Fibroblast of skin of right quadriceps (primary cell): ENCODE measurements at regions not wholly inside any gene's neighbourhood (a gene's known extent, or its start where the extent isn't known, plus 50 kb on each side); places are given as distances from the start of the nearest gene placed in this dataset.
"Not testable (repeated sequence)": the region's sequence is repeated elsewhere in the genome, so short reads cannot be mapped to it uniquely, and the experiment has no call there.

ENCODE experiments used
- DNase-seq: peaks from one replicate; pipeline ENCODE4 v3.0.0-alpha.2; 2013

DNA sequence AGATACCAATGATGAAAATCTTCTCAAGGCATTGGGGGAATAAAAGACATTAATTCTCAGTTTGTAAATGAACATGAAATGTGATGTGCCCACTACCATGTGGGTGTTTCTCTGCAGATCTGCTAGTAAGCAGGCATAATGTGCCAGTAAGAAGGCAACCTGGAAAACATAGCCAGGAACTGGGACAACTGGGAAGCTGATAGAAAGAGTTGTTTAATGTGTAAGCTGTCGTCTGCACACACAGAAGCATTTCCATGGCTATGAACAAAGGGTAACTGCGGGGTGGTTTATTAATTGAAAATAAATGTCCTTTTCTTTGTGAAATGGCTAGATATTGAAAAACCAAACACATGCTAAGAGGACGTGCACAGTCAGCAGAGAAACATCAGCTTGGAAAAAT is 52.0 kb downstream of the ZC3H11B start:
- no peak for DNase-seq

DNA sequence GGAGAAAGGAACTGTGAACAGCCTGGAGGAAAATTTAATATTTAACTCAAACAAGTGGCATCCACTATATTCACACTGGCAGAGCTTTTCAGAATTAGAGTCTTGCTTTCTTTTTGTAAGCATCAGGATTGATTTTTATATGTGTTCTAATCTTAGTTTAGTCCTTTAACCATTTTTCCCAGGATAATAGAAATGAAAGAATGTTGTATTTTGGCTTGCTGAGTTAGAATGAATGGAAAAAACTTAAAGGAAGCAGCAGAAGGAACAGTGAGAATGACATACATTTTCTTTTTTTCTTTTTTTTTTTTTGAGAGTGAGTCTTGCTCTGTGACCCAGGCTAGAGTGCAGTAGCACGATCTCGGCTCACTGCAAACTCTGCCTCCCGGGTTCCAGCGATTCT is 53.0 kb downstream of the ZC3H11B start:
- no peak for DNase-seq

DNA sequence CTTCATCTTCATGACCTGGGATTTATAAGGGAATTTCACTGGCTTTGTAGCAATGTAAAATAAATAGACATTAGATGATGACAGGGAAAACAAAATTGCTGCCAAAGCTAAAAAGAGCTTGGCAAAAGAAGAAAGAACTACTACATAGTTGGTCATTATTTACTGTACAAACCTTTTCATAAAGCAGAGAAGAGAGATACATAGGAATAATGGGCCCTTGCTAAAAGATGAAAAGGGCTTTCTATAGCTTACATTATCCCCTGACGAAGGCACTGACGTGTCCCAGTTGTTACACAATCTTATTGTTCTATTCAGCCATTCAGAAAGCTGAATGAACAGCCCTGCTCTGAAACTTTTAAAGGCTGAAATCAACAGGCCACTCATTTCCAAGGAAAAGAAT is 57.1 kb downstream of the ZC3H11B start:
- peak; percentile 54 for DNase-seq

DNA sequence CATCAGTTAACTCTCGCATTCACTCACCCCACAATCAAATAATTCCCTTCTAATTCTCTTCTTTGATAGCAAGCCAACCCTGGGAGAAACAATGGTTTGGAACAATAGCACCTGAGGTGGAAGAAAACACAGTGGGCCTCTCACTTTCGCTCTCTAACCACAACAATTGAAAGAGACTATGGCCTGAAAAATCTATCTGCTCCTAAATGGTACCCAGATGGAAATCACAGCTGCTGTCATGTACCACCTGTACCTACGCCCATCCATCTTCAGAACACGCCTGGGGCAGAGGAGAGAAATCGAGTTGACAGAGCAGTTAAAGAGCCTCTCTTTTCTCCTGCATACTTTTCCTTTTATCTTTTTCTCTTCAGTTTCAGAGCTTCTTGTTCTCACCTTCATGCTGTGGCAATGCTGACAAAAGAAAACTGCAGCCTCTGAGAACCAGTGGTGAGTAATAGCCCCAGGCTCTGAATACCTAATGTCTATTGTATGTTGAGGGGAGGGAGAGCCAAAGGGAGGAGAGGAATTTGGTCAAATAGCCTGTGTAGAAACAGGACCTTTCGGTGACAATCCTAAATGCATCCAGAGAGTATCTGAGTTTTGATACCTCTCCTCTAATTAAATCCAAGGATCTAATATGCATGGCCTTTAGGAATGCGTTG is 57.7 kb downstream of the ZC3H11B start:
- DNase-seq = peak; percentile 44

DNA sequence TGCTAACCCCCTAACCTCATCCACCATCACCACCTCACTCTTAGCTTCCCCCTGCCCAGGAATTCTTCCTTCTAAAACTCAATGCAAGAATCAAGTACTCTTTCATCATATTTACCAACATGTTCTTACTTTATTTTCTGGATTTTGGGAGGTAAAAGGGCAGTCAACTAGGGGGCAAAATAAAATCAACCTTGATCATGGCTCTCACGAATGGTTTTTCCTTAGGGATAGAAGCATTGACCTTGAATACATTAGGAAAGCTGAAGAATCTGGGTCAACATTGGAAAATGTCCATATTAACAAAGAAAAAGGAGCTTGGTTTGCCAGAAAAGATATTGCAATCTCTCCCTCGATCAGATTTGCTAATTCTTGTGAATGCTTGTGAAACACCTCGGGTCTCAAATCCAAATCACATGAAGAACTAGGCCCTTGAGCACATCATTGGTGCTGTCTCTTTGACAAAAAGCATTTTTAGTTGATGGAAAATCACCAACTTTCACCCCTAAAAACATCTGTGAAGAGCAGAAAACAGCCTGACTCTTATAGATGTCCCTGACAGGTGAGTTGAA is 58.9 kb downstream of the ZC3H11B start:
- no peak for DNase-seq

DNA sequence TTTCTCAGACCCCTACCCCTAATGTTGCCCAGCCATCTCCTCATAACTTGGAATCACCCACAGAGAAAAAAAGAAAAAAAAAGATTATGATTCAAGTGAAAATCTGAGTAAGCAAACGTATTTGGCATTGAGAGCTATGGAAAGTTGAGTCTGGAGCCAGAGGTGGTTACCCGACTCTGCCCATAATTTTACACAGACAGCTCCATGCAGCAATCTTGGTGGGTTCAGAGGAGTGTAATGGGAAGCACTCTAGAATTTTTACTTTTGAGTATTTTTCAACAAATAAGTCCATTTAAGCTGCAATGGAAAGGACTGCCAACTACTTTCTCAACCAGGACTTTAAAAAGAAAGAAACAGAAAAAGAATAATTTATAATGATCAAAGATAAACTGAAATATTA is 62.7 kb downstream of the ZC3H11B start:
- no peak for DNase-seq

DNA sequence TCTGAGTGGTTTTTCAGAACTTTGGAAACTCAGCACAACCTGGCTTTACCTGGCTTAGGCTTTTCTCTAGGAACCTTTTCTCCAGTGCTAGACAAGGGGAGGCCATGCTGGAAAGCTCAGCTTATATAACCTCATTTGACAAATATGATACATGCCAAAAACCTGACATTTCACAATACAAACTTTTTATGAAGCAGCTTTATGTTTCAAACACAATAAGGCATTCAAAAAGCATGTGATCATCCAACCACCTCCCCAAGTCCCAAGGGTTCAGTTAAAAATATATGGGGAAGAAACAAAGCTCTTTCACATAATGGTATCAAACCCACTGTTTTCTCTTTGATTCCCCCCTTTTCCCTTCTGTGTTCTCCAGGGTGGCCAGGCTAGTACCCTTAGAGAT is 63.7 kb downstream of the ZC3H11B start:
- peak; percentile 38 for DNase-seq

DNA sequence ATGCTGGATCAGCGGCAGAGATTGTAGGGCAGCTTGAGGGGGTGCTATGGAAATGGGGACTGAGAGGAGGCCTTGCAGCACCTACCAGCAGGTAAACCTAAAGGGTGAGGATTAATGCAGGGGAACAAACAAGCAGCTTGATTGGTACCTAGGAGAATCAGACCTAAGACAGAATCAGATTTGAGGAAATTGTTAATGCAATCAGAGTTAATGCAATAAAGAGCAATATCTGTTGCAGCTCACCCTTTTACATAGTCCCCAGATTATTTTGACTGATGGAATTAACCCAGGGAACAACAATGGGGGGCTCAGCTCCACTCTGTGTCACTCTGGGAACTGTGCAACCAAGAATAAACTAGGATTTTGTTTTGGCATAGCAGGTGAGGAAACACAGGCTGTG is 64.5 kb downstream of the ZC3H11B start:
- no peak for DNase-seq

DNA sequence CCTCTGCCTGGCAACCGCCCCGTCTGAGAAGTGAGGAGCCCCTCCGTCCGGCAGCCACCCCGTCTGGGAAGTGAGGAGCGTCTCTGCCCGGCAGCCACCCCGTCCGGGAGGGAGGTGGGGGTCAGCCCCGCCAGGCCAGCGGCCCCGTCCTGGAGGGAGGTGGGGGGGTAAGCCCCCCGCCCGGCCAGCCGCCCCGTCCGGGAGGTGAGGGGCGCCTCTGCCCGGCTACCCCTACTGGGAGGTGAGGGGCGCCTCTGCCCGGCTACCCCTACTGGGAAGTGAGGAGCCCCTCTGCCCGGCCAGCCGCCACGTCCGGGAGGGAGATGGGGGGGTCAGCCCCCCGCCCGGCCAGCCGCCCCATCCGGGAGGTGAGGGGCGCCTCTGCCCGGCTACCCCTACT is 67.1 kb downstream of the ZC3H11B start:
- not testable (repeated sequence) for DNase-seq

DNA sequence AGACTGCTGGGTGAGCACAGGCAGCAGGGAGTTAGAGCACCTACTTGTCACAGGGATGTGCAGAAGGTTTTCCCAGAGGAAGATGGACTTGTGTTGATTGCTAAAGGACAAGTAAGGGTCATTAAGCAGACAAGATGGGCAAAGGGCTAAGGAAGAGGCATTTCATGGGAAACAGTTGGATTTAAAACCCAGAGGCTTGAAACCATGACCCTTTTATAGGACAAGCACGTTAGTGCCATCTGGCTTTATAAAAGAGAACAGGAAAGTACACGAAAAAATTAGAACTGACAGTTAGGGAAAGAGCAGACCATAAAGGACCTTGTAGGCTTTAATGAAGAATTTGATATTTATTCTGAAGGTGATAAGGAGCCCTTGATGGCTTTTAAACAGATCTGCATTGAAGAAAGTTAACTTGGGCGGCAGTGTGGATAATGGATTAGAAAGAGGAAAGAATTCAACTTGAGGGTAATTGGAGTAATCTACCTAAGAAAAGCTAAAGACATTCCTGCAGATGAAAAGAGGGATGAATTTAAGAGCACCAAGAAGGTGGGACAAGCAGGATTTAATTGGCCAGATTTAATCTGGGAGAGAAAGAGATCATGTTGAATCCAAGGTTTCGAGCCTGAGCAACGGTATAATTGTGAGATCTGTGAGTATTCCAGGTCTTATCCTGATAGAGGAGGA is 68.6 kb downstream of the ZC3H11B start:
- DNase-seq = no peak

DNA sequence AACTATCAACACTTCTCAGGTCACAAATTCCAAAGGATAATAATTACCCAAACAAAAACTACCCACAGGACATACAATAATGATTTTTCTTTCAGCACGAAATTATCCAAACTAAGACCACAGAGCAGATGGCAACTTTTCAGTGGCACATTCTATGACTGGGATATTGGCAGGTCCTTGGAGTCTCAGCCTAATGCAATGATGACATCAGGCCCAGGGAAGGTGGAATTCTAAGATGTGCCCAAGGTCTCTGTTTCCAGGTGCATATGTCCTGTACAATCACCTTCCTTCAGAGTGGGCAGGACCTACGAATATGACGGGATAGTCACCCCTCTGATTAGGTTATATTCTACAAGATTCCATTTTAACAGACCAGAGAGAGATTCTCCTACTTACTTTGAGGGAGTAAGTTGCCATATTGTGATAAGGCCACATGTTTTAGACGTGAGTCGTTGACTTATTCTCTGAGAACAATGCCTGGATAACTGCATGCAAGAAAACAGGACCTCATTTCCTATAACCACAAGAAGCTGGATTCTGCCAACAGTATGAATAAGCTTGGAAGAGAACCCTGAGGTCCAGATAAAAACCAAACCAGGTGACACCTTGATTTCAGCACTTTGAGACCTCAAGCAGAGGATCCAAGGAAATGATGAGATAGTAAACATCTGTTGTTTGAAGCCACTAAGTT is 69.9 kb downstream of the ZC3H11B start:
- DNase-seq = peak; percentile 59

DNA sequence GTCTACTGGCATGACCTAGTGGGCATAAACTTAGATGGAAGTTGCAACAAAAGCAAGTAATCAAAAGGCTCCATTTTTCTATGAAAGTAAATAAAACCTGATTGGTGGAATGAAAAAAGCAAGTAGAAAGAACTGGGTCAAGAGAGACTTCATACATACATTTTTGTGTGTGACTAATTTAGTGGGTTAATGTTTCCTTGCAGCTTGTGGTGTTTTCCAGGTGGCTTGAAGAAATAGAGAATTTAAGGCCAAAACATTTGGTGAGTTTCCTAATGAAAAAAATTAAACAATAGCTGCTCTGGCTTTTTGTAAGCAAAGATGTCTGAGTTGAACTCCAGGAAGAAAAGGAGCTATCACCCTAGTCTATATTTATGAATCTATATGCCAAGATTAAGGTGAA is 71.0 kb downstream of the ZC3H11B start:
- DNase-seq = no peak

DNA sequence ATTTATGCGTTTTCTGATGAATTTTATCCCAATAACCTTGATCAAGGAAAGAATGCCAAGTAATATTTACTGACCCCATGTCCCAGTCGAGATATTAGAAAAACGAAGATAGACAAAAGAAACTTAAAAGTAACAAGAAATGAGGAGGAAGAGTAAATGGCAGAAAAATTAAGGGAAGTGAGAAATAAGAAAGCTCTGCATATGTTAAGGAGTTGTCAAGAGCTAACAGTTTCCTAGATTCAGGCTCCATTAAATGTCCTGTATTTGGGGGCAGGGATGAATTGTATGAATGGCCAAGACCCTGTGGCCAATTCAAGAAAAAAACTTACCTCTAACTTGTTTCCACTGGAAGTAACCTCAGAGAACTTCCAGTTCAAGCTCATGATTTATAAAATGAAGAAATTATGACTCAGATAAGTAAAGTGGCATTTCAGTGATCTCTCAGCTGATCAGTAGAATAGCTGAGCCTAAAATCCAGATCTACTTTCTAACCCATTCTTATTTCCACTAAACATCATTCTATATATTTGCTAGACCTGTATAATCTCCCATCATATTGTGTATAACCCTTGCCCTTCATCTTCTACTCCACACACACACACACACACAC is 73.2 kb downstream of the ZC3H11B start:
- no peak for DNase-seq

DNA sequence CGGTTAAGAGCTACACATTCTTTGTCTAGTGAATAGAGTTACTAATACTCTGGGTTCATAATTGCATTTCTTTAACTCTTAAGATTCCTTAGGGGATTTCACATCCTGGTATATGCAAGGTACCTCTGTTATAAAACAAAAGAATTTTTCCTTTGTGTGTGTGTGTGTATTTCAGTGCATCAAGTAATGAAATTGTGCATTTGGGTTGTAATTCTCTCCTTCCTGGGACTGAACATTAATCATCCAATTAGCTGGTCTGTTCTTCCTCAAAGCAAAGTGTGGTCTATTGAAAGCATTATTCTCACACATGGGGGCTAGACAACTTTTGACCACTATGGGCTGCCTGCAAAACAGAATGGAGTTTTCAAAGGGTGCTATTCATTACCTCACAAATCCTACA is 74.0 kb downstream of the ZC3H11B start:
- no peak for DNase-seq

DNA sequence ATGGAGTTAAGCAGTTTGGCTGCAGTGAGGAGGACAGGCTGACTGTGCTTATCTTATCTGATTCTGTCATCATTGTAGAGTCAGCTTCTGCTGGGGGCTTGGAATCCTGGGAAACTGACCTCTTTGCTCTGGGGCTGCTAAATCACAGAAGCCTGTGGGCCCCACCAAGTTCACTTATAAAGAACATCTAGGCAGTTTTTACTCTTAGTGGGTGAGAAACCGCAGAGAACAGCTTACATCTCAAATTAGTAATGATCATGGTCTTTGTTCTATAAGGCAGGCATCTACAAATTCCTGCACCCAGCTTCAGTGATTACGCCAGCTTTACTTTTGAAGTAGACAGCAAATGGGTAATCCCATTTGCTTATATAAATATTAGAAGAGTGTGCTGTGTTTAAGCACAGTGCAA is 75.7 kb downstream of the ZC3H11B start:
- DNase-seq = no peak

DNA sequence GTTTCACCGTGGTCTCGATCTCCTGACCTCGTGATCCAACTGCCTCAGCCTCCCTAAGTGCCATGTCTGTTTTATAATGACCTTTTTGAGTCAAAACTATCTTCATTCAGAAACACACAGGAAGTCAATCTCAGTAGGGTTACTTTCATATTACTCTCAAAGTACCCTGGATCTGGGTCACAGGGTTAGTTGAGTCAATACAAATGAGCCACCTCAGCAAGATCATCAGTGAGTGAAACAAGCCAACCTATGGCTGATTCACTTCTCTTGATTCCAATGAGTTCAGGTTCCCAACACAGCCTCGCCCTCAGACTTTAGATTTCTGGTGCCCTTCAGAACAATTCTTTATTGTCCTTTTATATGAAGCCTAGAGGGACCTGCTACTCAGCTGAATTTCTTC is 76.9 kb downstream of the ZC3H11B start:
- DNase-seq = no peak

DNA sequence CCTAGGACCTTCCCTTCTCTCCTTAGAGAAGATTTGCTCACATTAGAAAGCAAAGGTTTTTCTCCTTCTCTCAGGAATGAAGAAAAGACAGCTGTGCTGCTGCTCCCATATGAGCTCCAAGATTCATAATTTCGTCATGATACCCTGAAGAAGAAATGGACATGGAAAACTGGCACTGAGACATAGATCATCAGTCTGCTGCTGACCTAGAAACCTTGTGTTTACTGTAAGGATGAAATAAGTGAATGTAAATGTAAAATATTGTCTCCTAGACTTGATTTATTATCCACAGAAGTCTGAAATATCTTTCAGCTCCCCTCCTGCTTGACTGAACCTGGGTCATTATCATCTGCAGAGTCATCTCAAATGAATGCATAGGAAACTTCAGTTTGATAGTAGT is 77.9 kb downstream of the ZC3H11B start:
- DNase-seq = peak; percentile 9

DNA sequence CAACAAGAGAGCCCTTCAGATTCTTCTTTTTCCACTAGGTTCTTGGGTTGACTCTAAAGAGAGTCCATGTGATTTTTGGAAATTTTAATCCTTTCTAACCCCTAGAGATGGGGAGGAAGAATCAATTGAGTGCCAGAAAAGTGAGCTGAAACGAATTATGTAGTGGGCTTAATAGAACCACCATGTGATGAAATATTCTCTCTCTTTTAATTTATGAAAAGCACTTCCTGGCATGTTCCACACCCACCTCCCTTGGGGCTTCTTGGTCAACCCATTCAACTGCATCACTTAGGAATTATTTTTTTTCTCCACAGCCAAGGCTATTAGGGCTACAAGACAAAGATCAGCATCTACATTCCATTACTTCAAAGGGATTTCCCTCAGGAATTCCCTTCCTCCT is 79.6 kb downstream of the ZC3H11B start:
- peak; percentile 77 for DNase-seq

DNA sequence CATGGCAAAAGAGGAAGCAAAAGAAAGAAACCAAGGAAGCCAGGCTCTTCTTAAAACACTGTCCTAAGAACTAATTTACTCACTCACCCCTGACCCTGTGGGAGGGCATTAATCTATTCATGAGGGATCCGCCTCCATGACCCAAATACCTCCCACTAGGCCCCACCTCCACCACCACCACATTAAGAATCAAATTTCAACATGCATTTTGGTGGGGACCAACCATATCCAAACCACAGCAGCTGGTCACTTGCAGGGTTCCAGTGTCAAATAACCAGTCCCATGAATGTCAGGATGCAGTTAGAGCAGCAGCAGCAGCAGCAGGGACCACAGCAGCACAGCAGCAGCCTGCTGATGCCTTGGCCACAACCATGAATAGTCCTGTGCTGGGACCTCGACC is 83.8 kb downstream of the ZC3H11B start:
- no peak for DNase-seq

DNA sequence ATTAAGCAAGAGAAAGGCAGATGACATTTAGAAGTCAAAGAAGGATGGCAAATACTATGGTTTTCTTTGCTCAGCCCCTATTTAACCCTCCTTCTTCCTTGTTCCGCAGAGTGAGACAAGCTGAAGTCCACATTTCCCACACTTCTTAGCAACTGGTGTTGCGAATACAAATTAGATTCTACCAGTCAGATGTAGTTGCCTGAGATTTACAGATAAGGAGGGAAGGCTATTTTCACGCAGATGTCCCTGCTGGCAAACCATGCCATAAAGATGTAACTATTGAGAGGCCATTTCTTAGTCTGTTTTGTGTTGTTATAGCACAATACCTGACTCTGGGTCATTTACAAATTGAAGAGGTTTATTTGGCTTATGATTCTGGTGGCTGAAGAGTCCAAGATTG is 84.3 kb downstream of the ZC3H11B start:
- no peak for DNase-seq

DNA sequence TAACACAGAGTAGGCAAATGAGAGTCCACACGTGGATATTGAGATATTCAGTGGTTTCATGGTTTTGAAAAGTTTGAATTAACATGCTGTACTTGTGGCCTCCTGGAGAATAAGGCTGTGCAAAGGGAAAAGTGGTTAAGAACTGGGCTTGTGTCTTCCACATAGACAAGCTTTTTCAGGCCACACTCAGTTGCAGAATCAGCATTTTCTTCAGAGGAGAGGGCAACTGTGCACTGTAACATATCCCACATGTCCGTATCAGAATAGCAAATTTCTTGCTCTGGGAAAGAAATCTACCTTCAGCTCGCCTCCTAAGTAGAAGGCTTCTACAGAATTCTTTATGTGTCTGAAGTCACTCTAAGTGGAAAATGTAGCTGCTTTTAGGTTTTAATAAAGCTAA is 84.9 kb downstream of the ZC3H11B start:
- DNase-seq = no peak

DNA sequence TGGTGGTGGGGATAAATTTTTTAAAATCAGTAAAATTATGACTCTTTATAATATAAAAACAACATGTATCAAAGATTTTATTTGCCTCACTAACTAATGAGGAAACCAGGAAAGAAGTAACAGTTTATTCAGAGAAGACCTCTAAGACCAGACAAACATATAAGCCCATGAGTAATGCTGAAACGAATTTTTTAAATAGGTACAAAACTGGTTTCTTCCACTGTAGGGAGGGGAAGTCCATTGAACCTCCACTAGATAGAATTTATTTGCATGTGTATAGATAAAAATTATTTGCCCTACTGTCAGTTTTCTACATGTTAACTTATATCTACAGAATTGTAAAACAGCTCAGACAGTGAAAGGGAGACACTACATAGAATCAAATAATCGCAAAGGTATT is 86.8 kb downstream of the ZC3H11B start:
- DNase-seq = no peak

DNA sequence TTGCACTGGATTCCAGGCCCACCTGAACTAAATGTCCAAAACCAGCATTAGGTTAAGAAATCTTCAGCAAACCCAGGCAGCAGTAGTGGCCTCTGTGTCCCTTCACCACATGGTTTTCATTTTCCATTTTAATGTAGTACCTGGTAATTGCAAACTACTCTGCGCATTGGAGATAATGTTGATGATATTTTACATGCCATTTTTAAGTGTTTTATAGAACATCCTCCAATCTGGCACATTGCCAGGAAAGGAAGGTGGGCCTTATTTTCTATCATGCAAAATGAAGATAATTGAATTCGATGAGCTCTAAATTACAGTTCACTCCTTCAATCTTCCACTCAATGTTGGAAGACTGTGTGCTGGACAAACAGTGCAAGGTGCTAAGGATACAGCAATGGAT is 89.5 kb downstream of the ZC3H11B start:
- DNase-seq = no peak

DNA sequence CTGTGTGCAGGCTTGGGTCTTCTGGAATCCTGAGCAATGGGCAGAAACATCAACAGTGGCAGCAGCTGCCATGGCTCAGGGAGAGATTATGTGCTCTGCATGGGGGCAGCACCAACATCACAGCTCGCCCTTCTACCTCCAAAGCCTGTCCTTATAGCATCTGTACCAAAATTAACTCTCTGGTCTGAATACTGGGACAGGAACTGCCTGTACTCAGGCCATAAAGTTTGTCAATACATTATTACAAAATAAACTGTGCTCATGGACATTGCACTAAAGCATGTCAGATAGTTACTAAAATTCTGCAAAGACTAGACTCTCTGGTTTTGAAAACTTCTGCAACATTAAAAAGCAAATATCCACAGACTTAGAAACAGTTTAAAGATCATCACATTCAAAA is 91.6 kb downstream of the ZC3H11B start:
- DNase-seq = no peak
